ENCODE measurements at regions not wholly inside any gene's neighbourhood (a gene's known extent, or its start where the extent isn't known, plus 50 kb on each side); places are given as distances from the start of the nearest gene placed in this dataset.

- DNase-seq, result no peak
Measured at GRCh38 chr6:166687879-166688205, 60.8 kb upstream of the RPS6KA2 start.

DNA sequence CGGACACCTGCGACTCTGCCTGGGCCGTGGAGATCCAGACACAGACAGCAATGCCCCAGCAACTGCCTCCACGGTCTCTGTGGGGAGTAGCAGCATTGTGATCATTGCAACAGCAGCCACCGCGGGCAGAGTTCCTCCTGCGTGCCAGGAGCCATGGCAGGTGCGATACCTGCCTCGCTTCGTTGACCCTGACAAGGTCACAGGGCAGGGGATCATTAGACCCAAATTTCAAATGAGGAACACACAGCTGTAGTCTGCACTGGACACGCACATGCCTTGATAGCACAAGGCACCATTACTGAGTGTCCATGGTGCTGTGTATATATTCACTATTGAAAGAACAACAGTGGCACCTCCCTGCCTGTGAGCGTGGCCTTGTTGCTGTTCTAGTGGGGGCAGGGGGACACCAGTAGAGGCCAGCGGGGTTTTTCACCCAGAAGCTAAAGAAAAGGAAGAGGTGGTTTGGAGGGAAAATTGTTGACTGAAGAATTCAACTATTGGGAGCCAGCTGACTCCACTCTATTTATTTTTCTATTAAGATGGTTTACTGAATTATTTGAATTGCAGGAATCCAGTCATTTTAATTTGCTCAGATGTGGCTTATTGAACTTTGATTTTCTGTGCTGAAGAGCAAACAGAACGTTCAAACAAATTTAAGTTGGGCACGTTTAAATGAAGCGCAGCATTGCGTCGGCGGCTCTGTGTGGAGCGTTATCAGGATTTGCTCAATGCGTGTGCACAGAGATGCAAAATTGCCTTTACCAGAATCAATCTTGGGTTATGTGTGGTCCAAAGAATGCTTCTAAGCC lies 60.2 kb upstream of the RPS6KA2 start:
- DNase-seq, result no peak

DNA sequence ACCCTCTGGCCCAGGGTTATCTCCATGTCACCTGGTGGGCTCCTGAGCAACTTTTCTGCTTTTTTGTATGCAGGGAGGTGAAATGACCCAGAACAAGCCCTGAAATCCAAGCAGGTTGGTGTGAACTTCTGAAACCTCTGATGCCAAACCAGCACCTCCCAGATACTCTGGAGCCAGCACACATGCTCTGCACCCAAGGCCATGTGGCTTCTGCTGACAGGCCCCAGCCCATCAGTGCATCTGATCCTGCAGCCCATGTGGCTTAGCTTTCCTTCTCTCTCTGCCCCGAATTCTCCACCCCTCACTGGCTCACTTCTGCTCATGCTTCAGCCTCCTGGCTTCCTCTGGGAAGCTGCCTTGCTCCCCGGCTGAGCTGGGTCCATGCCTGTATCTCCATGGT lies 59.3 kb upstream of the RPS6KA2 start:
- DNase-seq, result no peak

DNA sequence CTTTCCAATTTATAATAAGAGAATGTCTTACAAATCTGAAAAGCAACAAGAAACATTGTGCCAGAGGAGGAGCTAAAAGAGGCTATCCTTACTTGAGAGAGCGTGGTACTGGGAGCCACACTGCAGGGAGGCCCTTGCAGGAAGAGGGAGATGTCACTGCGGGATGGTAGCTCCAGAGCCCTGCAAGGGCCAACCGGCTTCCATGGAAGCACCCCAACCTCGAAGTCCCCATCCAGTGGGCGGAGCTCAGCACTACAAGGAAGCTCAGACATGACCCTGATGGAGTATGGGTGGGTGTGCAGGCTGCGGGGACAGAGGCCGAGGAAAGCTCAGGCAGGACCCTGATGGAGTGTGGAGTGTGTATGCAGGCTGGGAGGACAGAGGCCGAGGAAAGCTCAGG lies 57.8 kb upstream of the RPS6KA2 start:
- no peak for DNase-seq

DNA sequence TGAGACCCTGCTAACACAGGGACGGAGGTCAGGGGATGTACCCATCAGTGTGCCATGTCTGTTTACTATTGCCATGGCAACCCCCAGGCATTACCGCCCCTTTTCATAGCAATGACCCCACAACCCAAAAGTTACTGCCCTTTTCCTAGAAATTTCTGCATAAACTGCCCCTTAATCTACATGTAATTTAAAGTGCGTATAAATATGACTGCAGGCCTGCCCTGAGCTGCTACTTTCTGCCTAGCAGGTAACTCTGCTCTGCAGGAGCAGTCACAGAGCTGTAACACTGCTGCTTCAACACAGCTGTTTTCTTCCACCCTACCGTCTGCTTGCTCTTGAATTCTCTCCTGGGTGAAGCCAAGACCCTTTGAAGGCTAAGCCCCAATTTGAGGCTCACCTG lies 57.1 kb upstream of the RPS6KA2 start:
- no peak for DNase-seq

DNA sequence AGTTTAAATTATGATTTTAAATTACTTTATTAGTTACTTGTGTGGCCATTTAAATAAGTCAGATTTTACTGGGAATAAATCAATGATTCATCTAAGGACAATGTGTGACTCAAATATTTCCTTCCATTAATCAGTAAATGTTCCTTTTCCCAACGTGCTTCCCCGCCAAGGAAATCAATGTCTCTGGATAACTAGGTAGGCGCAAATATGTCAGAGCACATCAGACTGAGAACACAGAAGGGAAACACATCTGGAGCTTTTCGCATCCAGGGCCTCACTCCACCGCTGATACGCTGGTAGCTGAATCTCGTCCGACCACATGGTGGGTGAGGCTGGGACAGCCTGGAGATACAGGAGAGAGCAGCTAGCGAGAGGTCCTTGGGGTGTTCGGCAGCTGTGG lies 56.4 kb upstream of the RPS6KA2 start:
- no peak for DNase-seq

GRCh38 chr6:166679566-166679965 lies 52.5 kb upstream of the RPS6KA2 start:
- DNase-seq, result no peak

DNA sequence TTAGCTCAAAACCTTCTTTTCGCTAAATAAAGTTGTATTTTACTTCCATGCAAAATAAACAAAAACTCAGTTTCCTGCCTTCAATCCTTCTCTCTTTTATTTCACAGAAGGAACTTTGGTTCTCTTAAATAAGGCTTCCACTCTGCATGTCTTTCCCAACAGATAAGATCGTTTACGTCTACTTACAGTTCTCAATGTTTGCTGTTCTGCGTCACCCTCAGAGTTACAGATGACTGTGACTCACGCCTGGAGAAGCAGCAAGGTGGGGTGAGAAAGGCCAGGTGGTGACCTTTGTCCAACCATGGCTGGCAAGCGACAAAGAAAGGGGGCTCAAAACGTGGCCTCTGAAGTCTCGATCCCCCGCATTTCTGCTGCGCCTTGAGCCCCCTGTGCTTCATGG lies 51.4 kb upstream of the RPS6KA2 start:
- no peak for DNase-seq

GRCh38 chr6:166677941-166678340 lies 50.9 kb upstream of the RPS6KA2 start:
- DNase-seq, result no peak
